NCI-H1930 (cell line): ENCODE measurements at regions not wholly inside any gene's neighbourhood (a gene's known extent, or its start where the extent isn't known, plus 50 kb on each side); places are given as distances from the start of the nearest gene placed in this dataset.
"Not testable (repeated sequence)": the region's sequence is repeated elsewhere in the genome, so short reads cannot be mapped to it uniquely, and the experiment has no call there.

Source experiments
- DNase-seq, 2 experiments: peaks; one replicate each; lab custom pipeline; 2025; lab: John Stamatoyannopoulos, UW

DNA sequence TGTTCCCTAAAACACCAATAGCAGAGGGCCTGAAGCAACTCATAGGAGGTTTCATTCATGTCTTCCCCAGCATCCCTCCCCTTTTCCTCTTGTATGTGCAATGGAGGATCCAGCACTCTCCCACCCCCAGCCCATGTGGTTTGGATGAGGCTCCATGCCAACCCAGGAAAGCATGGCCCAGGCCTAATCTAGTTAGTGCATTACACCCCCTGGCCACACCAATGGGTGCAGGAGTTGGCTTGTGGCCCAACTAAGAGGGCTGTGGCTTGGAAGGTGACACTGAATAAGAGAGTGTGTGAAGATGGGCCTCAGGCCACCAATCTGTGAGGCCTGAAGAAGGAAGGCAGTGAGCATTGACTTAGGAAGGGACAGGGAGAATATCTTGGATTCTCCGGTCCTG, 70.8 kb upstream of the SMIM23 start:
- no peak for DNase-seq

DNA sequence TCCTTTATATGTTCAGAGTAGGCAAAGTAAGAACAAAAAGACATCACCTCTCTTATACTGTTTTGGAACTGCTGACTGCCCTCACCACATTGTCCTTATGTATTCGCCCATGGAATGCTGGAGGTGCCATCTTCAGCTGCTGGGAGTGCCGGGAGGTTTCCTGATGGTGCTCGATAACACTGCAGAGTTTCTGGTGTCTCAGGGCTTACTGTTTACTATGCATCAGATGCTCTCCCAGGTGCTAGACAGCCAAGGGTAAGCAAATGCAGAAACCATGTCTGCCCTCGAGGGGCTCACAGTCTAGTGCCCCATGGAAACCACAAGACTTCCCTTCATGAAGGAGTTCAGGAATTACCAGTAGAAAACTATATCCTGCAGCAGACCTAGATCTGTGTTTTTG, 70.1 kb upstream of the SMIM23 start:
- no peak for DNase-seq

DNA sequence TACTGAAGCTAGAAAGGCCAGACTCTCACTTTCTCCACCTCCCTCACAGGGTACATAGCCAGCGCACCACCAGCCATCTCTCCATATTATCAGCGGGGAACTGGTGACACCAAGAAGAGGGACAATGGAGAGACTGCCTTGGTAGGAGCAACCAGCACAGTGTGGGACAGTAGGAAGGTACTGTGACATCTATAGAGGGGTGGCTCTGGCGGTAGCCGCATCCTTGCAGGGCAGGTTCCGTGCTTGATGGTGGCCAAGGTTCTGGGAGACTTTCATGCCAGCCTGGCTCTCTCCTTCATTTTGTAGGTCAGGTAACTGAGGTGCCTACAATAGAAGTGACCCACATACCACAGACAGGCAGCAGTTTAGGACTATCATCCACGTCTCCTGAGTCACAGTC, 65.5 kb upstream of the SMIM23 start:
- DNase-seq, result no peak

DNA sequence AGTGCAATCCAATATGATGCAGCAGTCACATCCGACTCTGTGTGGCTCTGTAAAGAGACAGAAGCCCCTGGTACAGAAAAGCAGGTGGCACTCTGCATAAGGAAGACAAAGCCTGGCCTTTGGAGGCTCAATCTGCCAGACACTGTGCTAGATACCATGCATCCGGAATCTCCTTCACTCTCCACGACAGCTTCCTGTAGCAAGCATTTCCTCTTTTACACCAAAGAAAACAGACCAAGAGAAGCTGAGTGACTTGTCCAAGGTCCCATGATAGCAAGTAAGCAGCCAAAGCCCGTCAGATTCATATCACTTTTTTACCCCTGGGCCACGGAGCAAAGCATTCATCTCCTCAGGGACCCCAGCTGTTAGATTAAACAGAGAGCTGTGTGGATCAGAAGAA, 64.2 kb upstream of the SMIM23 start:
- DNase-seq, result no peak

DNA sequence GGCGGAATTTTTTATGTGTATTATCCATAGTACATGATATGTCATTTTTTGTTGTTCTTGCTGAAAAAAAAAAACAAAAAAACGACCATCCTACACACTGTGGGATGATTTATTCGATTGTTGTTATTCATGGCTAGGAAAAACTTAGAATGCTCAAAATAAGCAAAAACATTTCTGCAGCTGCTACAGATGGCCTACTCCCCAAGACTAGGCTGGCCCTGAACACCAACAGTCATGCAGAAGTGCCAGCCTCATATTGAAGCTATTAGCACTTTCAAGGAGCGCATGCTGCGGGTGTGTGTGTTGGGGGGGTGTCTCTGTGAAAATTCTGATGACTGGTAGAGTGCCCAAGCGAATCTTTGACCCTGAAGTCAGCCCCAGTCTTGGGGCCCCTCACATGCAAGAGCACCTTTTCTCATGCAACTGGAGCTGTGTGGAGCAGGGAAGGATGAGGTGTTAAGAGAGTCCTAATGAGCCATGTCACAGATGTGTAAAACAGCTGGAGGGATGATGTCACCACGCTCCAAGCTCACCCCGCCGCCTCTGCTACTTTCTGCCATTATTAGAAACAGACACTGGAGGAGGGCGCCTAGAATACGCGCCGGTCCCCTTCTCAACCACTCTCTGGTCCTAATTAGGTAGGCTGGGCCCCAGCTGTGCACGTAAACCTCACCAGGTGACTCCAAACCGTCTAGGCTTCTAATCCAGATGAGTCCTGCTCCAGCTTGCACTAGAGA, 61.0 kb upstream of the SMIM23 start:
- DNase-seq, result no peak

DNA sequence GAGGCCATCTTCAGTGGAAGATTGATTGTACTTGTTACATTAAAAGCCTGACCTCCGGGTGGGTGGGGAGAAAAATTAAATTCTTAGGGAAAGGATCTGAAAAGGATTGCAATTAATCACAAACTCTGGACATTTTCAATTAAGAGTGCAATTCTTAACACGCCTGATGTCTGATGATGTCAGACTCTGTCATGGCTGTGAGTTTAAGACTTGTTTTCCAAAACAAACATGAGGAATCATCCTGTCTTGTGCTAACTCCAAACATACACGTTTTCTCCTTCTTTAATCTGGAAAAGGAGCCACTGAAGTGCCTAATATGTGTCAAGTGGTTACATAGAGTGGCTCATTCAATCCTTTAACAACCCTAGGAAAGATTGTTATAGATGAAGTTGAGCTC, 60.4 kb upstream of the SMIM23 start:
- DNase-seq, result no peak

DNA sequence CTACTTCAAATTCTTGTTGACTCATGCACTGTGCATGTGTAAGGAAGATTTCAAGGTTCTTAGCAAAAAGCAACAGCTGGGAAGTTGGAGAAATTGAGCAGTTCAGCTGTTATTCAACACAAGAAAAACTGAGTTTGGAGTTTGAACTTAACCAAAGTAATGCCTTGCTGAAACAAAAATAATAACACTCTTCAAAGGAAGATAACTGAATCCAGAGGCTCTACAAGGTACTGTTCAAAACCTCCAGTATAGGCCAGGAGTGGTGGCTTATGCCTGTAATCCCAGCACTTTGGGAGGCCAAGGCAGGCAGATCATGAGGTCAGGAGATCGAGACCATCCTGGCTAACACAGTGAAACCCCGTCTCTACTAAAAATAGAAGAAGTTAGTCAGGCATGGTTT, 58.8 kb upstream of the SMIM23 start:
- DNase-seq, result not testable (repeated sequence)

DNA sequence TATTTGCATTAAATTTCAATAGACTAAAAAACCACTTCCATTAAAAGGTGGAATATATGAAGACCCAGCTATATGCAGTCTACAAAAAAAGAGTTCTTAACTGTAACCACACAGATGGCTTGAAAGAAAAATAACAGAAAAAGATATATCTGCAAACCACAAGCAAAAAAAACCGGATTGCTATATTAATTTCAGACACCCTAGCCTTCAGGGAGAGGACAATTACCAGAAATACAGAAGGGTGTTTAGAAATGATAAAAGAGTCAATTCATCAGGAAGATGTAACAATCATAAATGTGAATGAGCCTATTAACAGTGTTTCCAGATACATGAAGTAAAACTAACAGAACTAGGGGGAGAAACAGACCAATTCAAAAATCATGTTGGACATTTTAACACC, 56.9 kb upstream of the SMIM23 start:
- DNase-seq, result no peak
